NCI-H2227 (cell line): ENCODE measurements at regions not wholly inside any gene's neighbourhood (a gene's known extent, or its start where the extent isn't known, plus 50 kb on each side); places are given as distances from the start of the nearest gene placed in this dataset.

Experiments
- DNase-seq: peaks from one replicate; lab custom pipeline; 2025; ENCODE audit not compliant: unreplicated experiment; lab: John Stamatoyannopoulos, UW

GRCh38 chr1:195462646-195463045 is 1145.6 kb downstream of the KCNT2 start:
- DNase-seq = no peak

DNA sequence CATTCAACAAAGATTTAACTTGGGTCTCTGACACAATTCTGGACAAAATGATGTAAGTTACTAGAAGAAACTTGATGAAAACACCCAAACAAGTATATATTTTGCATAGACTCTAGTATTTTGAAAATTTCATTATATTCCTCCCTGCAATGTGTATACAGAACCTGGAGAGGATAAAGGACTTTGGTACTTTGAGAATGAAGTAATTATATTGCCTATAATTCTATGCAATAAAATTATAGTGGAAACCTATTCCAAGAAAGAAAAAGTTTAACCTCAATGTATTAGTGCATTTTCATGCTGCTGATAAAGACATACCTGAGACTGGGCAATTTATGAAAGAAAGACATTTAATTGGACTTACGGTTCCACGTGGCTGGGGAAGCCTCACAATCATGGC is 1146.1 kb downstream of the KCNT2 start:
- no peak for DNase-seq

- DNase-seq = no peak
These were observed 1149.9 kb downstream of the KCNT2 start for GRCh38 chr1:195458365-195458764.

DNA sequence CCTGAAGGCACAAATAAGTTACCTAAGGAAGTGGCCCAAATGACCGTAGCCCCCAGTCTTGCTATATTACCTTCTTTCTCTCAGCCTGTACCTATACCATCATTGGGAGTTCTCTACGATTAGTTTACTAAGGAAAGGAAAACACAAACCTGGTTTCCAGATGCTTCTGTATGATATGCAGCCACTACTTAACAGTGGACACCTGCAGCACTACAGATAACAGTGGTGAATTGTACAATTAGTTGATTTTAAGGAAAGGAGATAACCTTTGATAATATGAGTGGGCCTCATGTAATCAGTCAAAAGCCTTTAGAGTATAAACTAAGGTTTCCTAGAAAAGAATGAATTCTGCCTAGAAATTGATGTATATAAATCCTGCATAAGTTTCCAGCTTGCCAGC is 1157.4 kb downstream of the KCNT2 start:
- no peak for DNase-seq

GRCh38 chr1:195439661-195440060 is 1168.6 kb downstream of the KCNT2 start:
- DNase-seq = no peak

DNA sequence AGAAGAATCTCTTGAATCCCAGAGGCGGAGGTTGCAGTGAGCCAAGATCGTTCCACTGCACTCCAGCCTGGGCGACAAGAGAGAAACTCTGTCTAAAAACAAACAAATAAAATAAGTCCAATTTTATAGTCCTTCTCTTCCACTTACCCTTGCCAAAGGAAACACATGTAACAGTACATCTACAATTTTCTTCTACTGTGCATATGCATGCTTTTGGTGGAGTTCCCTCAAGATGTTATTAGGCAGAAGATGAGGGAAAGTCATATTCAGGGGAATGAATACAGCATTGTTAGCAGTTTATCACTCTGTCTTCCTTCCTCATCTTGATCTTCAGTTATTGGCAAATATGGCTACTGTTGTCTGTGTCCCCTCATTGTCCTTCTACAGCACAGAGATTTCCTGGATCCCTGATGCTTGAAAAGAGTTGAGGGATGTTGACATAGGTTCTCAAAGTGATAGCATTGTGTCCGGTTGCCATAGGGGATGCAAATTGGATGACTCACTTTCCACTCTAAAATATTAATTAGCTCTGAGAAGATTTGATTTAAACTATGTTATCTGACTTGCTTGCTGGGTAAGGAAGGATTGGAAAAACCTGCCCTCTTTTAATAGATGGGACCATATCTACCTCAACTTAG is 1173.6 kb downstream of the KCNT2 start:
- DNase-seq = no peak

- no peak for DNase-seq
These were observed 1177.4 kb downstream of the KCNT2 start for GRCh38 chr1:195430826-195431225.

DNA sequence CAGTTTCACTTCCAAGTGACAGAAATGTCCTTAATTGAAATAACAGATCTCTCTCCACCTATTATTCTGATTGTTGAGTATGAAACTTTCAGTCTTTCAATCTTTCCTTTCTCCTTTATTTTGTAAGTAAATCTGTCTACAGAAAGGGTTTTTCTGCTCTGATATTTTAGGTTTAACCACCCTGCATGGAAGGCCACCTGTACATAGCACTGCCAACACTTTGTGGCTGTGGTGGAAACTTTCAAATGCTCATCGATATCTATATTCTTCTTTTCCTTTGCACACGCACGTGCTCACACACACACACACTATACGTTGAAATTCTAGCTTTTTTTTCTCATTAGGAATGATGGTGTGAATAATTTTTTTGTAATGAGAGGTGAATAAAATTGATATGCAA is 1179.3 kb downstream of the KCNT2 start:
- no peak for DNase-seq

DNA sequence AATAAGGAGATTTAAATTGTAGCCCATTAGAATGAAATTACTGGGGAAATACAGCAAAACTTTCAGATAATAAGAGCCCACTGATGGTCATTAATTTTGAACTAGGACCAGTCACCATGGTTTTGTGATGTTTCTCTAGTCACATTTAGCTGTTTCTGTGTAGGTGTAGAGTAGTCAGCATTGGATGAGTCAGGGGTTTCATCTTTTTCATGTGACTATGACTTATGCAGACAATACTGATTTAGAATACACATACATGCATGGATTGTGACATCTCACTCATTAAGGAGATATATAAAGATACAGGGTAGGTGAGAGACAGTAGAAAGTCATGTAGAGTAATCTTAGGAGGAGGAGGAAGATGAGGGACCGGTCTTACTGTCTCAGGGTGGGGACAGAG is 1192.7 kb downstream of the KCNT2 start:
- no peak for DNase-seq

DNA sequence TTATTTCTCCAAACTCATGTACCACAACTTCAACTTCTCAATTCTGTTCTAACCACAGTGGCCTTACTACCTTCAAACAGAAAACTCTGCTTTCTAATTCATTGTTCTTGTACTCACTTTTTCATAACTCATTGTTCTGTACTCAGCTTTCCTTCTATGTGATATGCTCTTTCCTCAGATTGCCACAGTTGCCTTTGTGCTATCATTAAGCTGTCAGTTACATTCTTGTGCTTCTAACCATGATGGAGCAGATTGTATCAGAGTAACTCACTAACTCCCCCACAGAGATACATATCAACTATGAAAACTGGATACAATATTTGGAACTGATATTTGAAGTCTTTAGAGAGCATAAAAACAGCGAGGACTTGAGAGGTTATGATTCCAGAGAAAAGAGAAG is 1213.7 kb downstream of the KCNT2 start:
- DNase-seq = no peak

DNA sequence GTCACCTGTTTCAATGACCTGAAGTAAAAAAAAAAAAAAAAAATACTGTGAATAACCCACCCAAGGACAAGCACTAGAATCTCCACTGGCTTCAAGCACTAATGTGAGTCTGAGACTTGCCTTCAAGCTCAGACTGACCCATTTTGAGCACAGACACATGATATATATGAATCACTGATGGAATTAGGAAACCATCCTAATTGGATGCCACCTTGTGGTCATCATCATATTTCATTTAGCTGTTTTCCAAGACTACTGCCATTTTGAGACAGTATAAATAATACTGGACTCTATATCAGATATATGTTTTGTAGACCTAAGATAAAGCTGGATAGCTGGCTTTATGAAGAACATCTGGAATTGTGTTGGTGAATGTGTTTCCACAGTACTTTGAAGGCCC is 1232.0 kb downstream of the KCNT2 start:
- no peak for DNase-seq

DNA sequence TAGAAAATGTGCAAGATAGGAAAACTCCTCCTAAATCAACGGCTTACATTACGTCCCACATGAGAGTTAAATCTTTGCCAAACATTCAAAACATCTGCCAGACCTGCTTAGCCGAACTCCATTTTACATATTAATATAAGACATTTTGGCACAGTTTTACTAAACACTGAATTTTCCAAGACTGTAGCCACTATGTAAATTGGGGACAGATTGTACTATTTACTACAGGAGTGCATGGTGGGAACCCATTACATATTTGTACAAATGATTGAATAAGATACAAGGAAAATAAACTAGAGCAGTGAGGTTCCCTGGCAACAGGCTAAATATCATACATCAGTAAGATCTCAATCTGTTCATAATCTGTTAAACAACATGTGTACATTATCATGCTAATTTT is 1234.4 kb downstream of the KCNT2 start:
- no peak for DNase-seq

DNA sequence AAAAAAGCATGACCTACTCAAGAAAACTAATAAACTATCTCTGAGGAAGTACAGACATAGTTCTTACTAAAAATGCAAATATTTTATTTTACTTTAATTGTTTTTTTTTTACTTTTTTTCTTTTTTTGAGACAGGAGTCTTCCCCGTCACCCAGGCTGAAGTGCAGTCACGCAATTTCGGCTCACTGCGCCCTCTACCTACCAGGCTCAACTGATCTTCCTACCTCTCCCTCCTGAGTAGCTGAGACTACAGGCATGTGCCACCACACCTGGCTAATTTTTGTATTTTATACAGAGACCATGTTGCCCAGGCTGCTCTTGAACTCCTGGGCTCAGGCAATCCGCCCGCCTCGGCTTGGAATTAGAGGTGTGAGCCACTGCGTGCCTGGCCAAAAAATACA is 1263.1 kb downstream of the KCNT2 start:
- no peak for DNase-seq

- no peak for DNase-seq
These were observed 1270.6 kb downstream of the KCNT2 start for GRCh38 chr1:195337646-195338045.

DNA sequence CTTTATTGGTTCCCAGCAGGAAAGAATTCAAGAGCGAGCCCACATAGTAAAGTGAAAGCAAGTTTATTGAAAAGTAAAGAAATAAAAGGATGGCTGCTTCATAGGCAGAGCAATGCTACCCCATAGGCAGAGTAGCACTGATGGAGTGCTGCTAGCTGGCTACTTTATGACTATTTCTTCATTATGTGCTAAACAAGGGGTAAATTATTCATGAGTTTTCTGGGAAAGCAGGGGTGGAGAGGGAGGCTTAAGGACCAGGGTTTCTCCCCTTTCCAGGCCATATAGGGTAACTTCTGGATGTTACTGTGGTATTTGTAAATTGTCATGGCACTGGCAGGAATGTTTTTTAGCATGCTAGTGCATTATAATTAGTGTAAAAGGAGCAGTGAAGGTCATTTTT is 1271.4 kb downstream of the KCNT2 start:
- DNase-seq = no peak

GRCh38 chr1:195335541-195335940 is 1272.7 kb downstream of the KCNT2 start:
- no peak for DNase-seq

- no peak for DNase-seq
These were observed 1276.1 kb downstream of the KCNT2 start for GRCh38 chr1:195332102-195332501.

- no peak for DNase-seq
These were observed 1279.6 kb downstream of the KCNT2 start for GRCh38 chr1:195328681-195329080.

- DNase-seq = no peak
These were observed 1280.1 kb downstream of the KCNT2 start for GRCh38 chr1:195328102-195328501.

- DNase-seq = no peak
These were observed 1280.9 kb downstream of the KCNT2 start for GRCh38 chr1:195327361-195327760.

GRCh38 chr1:195326325-195326724 is 1281.9 kb downstream of the KCNT2 start:
- DNase-seq = no peak

DNA sequence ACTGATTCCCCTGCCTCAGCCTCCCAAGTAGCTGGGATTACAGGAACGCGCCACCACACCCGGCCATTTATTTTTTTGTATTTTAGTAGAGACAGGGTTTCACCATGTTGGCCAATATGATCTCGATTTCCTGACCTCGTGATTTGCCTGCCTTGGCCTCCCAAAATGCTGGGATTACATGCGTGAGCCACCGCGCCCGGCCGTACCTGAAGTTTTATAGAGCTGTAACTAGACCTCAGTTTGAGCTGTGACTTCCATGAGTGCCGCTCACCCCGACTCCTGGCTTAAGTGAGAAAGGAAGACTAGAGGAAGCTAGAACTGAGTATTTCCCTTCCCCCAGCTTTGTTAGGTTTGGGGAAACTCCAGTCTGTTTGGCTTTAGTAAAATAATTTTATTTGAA is 1283.1 kb downstream of the KCNT2 start:
- DNase-seq = no peak

DNA sequence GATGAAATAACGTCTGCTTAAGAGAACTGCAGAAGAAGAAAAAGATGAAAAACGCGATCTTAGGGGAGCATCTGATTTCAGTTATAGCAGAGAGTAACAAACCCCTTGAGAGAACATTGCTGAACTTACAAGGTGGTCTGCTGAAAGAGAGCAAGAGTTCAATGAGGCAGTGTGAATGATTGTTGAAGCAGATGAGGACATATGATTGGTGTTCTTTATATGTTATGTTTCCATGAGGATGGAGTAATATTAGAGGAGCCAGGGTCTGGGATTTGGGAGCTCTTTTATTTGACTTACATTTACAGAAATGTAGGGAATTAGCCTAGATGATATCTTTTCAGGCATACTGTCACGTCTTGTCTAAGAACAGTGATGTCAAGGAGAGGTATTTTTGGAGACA is 1302.0 kb downstream of the KCNT2 start:
- DNase-seq = no peak

GRCh38 chr1:195294911-195295310 is 1313.3 kb downstream of the KCNT2 start:
- DNase-seq = no peak
